Activated CD4-positive, alpha-beta T cell treated with anti-CD3 and anti-CD28 coated beads, Interleukin-2, amount 50 U/mL, for 48 hours (primary cell): ENCODE measurements at regions not wholly inside any gene's neighbourhood (a gene's known extent, or its start where the extent isn't known, plus 50 kb on each side); places are given as distances from the start of the nearest gene placed in this dataset.

Experiments used
- DNase-seq, 2 experiments: peaks; one replicate each; pipeline ENCODE4 v3.0.0-alpha.2; 2020

DNA sequence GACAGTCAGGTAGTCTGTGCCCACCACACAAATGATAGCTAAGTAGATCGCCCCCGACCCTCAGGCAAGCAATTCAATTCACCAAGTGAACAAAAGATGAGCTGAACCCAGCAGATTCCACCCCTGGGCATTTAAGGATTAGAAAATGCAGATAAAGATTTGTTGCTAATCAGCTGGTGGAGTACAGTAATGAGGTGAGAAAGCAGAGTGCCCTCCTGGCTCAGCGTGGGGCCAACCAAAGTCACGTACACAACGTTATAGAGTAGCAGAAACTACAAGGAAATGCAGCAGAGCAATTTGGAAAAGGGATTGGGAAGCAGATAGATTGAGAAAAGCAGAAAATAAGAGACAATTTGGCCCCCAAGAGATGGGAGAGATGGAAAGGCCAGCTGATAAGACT is 91.2 kb downstream of the SOX9 start:
- DNase-seq = no peak

GRCh38 chr17:72215490-72215889 is 94.7 kb downstream of the SOX9 start:
- DNase-seq = no peak

- DNase-seq = no peak
These were observed 95.1 kb downstream of the SOX9 start for GRCh38 chr17:72215928-72216327.

GRCh38 chr17:72219137-72219823 is 98.5 kb downstream of the SOX9 start:
- DNase-seq = no peak

- no peak for DNase-seq
These were observed 99.1 kb downstream of the SOX9 start for GRCh38 chr17:72219824-72220493.

- no peak for DNase-seq
These were observed 102.0 kb downstream of the SOX9 start for GRCh38 chr17:72222661-72223380.

- DNase-seq = no peak
These were observed 103.1 kb downstream of the SOX9 start for GRCh38 chr17:72223866-72224291.

GRCh38 chr17:72226322-72226721 is 105.5 kb downstream of the SOX9 start:
- DNase-seq = no peak

DNA sequence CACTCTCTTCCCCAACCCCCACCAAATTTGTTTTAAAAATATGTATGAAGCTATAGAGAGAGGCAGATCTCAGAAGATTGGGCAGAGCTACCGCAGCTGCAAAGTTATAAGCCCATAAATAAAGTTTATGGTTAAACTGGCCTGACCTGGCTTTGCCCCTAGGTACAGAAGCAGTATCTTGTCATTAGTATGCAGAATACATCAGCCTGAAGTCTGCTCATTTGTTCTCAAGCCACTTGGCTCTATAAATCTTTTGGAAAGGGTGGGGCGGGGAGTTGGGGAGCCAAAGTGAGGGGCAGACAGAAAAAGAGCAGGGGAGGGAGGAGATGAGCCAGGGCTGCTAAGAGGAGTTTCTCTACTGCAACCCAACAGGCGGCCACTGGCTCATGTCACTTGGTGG is 113.2 kb downstream of the SOX9 start:
- no peak for DNase-seq

- no peak for DNase-seq
These were observed 114.2 kb downstream of the SOX9 start for GRCh38 chr17:72234985-72235384.

DNA sequence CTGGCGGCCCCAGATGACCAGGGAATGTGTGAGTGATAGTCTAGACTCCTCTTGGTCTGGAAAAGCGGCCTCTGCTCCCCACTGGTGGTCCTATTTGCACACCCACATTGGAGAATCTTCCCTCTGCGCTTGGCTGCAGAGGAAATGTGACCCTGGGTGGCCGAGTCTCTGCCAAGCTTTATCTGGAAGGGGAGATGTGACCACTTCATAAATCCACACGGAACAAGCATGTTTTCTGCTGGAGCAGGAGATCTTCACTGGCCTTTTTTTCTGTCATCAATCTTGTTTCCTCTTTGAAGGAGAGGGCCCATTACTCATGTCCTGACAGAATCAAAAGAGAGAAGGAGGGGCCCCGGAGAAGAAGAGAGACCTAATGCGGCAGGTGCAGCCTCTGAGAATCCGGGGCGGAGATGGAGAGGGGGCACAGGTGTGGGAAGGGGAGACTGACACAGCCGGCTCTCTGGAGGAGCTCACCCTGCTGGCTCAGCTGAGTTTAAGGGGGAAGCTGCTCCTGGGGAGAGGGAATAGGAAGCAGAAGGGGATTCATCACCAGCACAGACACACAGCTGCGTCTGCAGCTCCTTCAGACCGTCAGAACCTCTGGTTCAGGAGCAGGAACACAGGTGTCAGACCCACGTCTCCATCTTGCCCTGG is 116.3 kb downstream of the SOX9 start:
- no peak for DNase-seq

DNA sequence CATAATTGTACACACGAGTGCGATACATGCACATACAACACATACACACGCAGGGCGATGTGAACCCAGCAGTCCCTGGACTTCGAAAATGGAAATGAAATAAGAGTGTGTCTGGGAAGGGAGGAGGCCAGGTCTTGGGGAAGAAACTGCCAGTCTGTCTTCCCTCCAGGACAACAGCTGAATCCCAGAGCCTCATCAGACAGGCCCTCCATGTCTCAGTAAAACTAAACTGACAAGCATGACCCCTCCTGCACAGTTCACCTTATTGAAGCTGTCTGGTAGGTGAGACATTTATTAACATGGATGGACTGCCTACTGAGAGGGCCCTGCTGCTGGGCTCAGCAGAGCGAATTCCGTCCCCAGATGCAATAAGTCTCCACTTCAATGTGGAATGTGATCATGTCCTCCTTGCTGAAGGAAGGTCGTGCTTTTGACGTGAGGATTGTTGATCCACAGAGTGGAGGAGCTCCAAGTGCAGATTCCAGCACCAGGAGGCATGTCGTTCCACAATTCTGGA is 117.4 kb downstream of the SOX9 start:
- DNase-seq = no peak

- no peak for DNase-seq
These were observed 118.7 kb downstream of the SOX9 start for GRCh38 chr17:72239548-72239947.

DNA sequence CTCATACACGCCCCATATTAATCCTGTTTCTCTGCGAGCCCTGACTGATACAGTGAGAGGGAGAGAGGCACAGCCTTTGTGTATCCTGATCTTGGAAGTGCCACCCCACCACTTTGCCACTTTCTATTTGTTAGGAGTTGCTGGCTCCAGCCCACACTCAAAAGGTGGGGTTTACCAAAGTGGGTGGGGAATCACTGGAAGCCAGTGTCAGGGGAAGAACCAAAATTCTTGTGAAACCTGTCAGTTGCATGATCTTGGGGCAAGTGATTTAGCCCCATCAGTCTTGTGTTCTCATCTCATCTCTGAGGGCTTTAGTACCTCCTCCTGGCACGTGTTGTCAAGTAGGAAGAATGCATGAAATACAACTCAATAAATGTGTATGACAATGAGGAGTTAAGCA is 119.5 kb downstream of the SOX9 start:
- DNase-seq = no peak

DNA sequence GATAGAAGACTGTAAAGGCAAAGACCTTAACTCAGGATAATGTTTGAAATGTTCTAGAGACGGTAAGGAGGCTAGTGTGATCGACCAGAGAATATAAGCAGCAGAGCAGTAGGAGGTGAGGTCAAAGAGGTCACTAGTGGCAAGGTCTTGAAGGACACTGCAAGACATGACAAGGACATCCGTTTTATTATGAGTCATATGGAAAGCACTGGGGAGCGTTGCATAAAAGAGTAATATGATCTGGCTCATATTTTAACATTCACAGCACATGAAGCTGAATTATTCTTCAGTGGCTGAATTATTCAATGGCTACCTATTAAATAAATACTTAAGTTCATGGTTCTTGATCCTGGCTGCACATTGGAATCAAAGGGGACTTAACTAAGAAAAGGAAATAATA is 123.7 kb downstream of the SOX9 start:
- no peak for DNase-seq

DNA sequence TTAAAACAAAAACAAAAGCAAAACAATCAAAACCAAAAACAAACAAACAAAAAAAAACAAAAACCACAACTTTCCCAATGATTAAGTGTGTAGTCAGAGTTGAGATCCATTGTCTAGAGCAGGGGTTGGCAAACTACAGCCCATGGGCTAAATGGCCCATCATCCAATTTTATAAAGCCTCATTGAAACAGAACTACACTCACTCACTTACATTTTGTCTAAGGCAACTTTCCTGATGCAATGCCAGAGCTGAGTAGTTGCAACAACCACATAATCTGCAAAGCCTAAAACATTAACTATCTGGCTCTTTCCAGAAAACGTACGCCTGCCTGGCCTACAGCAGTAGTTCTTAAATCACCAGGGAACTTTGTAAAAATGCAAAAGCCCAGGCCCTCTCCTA is 124.1 kb downstream of the SOX9 start:
- DNase-seq = no peak

DNA sequence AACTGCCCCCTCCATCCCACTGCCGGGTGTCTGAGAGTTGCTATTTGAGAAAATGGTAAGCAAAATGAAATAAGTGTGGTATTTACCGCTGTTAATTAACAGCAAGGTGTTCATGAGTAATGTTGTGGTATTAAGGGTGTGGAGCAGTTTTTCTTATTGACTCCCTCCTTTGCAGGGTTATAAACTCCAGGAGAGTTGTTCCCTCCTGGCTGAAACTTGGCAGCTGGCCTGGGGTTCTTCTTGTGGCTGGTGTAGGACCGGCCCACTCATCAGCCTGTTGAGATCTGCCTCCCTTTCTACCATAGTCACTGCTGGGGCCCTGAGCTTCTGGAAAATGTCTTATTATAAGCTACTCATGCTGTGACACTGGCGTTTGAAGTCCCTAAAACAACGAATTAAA is 128.6 kb downstream of the SOX9 start:
- DNase-seq = no peak

DNA sequence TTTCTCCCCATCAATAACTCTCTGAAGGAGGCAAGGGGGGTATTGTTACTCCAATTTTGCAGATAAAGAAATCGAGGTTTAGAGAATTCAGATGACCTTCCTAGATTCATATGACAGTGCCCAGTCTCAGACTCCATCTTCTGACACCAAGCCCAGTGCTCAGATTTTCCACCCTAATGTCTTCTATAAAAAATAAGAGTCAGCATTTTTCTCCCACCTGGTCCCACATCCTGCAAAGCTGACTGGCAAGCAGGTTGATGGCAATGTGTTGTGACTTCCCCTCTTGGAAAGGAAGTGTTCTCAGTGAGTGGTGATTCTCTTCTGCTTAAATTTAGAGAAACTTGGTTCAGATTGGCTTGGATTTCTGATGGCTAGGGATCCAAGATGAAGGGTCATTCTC is 129.4 kb downstream of the SOX9 start:
- DNase-seq = no peak

DNA sequence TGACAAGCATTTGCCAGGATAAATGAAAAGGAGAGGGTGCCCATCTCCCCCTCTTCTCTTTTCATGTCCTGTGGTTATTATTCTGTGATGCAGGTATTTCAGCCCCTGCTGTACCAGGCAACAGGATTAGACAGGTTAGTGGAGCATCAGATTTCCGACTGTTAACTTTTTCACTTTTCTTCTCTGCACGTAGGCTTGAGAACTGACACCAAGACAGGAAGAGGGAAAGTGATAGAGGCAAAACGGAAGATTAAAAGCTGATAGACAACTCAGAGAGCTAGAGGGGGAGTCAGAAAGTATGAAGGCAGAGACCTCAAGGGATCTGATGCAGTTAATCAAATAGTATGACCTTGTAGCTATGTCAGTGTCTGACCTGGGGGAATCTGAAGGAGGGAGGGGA is 132.8 kb downstream of the SOX9 start:
- no peak for DNase-seq

DNA sequence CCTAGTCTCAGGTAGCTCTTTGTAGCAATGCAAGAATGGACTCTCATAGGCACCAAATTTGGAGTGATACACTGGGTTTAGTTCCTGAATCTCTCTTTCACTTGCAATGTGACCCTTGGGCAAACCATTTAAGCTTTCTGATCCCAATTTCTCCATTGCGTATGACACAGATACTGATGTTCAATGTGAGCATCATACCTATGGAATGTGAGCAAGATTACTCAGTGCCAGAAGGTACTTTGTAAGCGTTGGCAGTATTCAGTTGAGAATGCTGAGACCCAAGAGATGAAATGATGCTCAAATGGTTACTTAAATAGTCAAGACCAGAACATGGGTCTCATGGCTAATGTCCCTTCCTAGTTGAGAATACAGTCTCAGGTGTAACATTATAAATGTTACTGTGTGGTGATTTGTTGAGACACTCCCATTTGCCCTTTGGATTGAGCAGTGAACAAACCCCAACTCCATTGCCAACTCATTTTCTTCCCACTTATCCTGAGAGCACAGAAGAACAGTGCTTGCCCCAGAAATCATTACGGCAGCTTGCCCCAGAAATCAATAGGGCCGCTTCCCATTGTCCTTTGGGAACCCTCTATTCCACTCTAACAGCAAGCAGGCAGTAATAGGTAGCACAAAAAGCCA is 134.1 kb downstream of the SOX9 start:
- DNase-seq = no peak

- DNase-seq = no peak
These were observed 134.7 kb downstream of the SOX9 start for GRCh38 chr17:72255481-72255880.

DNA sequence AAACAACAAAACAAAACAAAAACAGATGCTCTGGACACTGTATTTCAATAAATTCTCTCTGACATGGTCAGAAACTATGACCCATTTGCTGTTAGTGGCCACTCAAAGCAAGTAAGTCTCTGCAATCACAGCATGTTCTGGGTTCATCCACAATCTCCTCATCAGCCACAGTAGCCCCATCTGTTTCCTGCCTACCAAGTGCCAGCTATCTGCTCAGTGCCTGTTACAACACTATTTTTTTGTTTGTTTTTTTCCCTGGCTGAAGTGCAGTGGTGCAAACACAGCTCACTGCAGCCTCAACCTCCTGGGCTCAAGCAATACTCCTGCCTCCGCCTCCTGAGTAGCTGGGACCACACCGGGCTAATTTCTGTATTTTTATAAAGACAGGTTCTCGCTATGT is 137.9 kb downstream of the SOX9 start:
- DNase-seq = no peak

DNA sequence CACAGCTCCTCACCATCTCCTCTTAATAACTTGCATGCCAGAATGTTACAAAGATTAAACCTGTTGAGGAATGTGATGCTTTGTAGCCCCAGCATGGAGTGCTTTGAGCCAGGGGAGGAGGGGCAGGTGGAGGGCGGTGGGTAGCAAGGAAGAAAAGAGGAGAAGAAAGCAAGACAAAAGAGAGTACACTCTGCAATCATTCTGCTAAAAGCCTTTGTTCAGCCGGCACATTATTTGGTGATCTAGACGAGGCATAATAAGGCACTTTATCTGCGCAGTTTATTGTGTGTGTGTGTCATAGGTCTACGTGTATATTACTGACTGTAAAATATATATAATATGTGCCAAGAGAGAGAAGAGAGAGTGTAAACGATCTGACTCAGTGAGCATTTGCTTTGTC is 139.1 kb downstream of the SOX9 start:
- no peak for DNase-seq
